ENCODE measurements at regions not wholly inside any gene's neighbourhood (a gene's known extent, or its start where the extent isn't known, plus 50 kb on each side); places are given as distances from the start of the nearest gene placed in this dataset.

GRCh38 chr3:110902453-110903085 lies 169.0 kb upstream of the NECTIN3 start:
- TF ChIP-seq FOXA1 (IDR thresholded peaks at IDR 0.05): no peak
- peak; percentile 45 to 46 for TF ChIP-seq RAD21 (IDR thresholded peaks at IDR 0.05)
- no peak for TF ChIP-seq TAF1 (conservative IDR thresholded peaks at IDR 0.05)
